ENCODE measurements at regions not wholly inside any gene's neighbourhood (a gene's known extent, or its start where the extent isn't known, plus 50 kb on each side); places are given as distances from the start of the nearest gene placed in this dataset.

DNA sequence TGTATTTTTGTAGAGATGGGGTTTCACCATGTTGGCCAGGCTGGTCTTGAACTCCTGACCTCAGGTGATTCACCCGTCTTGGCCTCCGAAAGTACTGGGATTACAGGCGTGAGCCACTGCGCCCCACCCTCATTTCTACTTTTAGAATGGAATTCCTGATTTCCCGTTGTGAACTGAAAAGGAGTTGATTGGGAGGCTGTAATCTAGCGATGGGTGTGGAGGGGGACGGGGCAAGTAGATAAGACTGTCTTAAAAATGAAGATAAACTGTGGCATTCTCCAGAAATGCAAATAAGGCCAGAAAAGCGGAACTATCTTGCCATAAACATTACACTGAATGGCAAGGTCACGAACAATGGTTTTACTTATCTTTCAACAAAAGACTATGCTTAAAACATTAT, 135.4 kb downstream of the TRIB2 start:
- no peaks in the 10 kb centered on the region for H4K20me1 ChIP-seq (ENCODE audit: insufficient read depth, low read length)
- POLR2A ChIA-PET: interaction anchor here (0.7 kb wide), 1 partner anchor 640 kb away, joined by 3 read pairs; no protein-coding TSS in a partner anchor
- CTCF ChIA-PET (ENCODE audit: unreplicated experiment): no interaction called here
- no peak overlapping the region for H3K27ac ChIP-seq (ENCODE audit: low read depth, low read length, poor library complexity, severe bottlenecking)
- H3K4me1 ChIP-seq (ENCODE audit: insufficient read depth, low read length, poor library complexity, severe bottlenecking): no peaks in the 10 kb centered on the region
- H2AFZ ChIP-seq (ENCODE audit: low read length): no peak overlapping the region
- no peaks in the 10 kb centered on the region for H3K79me2 ChIP-seq (ENCODE audit: insufficient read depth, low read depth, low read length)
- H3K36me3 ChIP-seq (ENCODE audit: insufficient read depth, low read length): no peaks in the 10 kb centered on the region
- no peaks in the 10 kb centered on the region for H3K9me3 ChIP-seq (ENCODE audit: low read length)
- no peak for DNase-seq (ENCODE audit: low spot score)
- H3K4me3 ChIP-seq (ENCODE audit: low read depth, low read length, poor library complexity, severe bottlenecking): no peak overlapping the region
- no TSS peak for BruUV-seq (replicated peaks)
- no peaks in the 10 kb centered on the region for H3K9me2 ChIP-seq (ENCODE audit: insufficient read depth, low read length)
- intact Hi-C loops (cut with micrococcal nuclease; ENCODE audit: unreplicated experiment): no loop called here
- no peak for TF ChIP-seq EZH2phosphoT487 (IDR thresholded peaks at IDR 0.05; ENCODE audit: borderline replicate concordance, low read depth, low read length)
- TF ChIP-seq, protein P1, sequence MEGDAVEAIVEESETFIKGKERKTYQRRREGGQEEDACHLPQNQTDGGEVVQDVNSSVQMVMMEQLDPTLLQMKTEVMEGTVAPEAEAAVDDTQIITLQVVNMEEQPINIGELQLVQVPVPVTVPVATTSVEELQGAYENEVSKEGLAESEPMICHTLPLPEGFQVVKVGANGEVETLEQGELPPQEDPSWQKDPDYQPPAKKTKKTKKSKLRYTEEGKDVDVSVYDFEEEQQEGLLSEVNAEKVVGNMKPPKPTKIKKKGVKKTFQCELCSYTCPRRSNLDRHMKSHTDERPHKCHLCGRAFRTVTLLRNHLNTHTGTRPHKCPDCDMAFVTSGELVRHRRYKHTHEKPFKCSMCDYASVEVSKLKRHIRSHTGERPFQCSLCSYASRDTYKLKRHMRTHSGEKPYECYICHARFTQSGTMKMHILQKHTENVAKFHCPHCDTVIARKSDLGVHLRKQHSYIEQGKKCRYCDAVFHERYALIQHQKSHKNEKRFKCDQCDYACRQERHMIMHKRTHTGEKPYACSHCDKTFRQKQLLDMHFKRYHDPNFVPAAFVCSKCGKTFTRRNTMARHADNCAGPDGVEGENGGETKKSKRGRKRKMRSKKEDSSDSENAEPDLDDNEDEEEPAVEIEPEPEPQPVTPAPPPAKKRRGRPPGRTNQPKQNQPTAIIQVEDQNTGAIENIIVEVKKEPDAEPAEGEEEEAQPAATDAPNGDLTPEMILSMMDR (conservative IDR thresholded peaks at IDR 0.05; ENCODE audit: low read length): no peak
- H3K4me2 ChIP-seq (ENCODE audit: low read length): no peak overlapping the region

- H3K27ac ChIP-seq (ENCODE audit: low read depth, low read length, poor library complexity, severe bottlenecking): no peak overlapping the region
- no peaks in the 10 kb centered on the region for H3K9me2 ChIP-seq (ENCODE audit: insufficient read depth, low read length)
- no peaks in the 10 kb centered on the region for H3K4me1 ChIP-seq (ENCODE audit: insufficient read depth, low read length, poor library complexity, severe bottlenecking)
- POLR2A ChIA-PET: no interaction called here
- H2AFZ ChIP-seq (ENCODE audit: low read length): no peak overlapping the region
- H3K79me2 ChIP-seq (ENCODE audit: insufficient read depth, low read depth, low read length): no peaks in the 10 kb centered on the region
- CTCF ChIA-PET (ENCODE audit: unreplicated experiment): no interaction called here
- no peak overlapping the region for H3K4me3 ChIP-seq (ENCODE audit: low read depth, low read length, poor library complexity, severe bottlenecking)
- no peak for TF ChIP-seq EZH2phosphoT487 (IDR thresholded peaks at IDR 0.05; ENCODE audit: borderline replicate concordance, low read depth, low read length)
- TF ChIP-seq, protein P1 (conservative IDR thresholded peaks at IDR 0.05; ENCODE audit: low read length): no peak
- H3K4me2 ChIP-seq (ENCODE audit: low read length): no peak overlapping the region
- intact Hi-C loops (cut with micrococcal nuclease; ENCODE audit: unreplicated experiment): no loop called here
- BruUV-seq (replicated peaks): no TSS peak
- no peaks in the 10 kb centered on the region for H3K9me3 ChIP-seq (ENCODE audit: low read length)
- no peak for DNase-seq (ENCODE audit: low spot score)
- no peaks in the 10 kb centered on the region for H4K20me1 ChIP-seq (ENCODE audit: insufficient read depth, low read length)
- H3K36me3 ChIP-seq (ENCODE audit: insufficient read depth, low read length): no peaks in the 10 kb centered on the region
Observed at GRCh38 chr2:12854001-12854530, 137.3 kb downstream of the TRIB2 start.

GRCh38 chr2:12855508-12855907, 138.8 kb downstream of the TRIB2 start:
- ChIA-PET POLR2A (interaction anchor here (0.7 kb wide), 1 partner anchor 1222 kb away, joined by 3 read pairs; no protein-coding TSS in a partner anchor), CTCF (ENCODE audit: unreplicated experiment) (no interaction called here)
- Histone ChIP-seq H3K27ac (ENCODE audit: low read depth, low read length, poor library complexity, severe bottlenecking) (no peak overlapping the region), H3K9me3 (ENCODE audit: low read length) (no peaks in the 10 kb centered on the region), H3K79me2 (ENCODE audit: insufficient read depth, low read depth, low read length) (no peaks in the 10 kb centered on the region), H3K9me2 (ENCODE audit: insufficient read depth, low read length) (no peaks in the 10 kb centered on the region), H3K36me3 (ENCODE audit: insufficient read depth, low read length) (no peaks in the 10 kb centered on the region), H3K4me3 (ENCODE audit: low read depth, low read length, poor library complexity, severe bottlenecking) (no peak overlapping the region), H3K4me2 (ENCODE audit: low read length) (no peak overlapping the region), H3K4me1 (ENCODE audit: insufficient read depth, low read length, poor library complexity, severe bottlenecking) (no peaks in the 10 kb centered on the region), H2AFZ (ENCODE audit: low read length) (no peak overlapping the region), H4K20me1 (ENCODE audit: insufficient read depth, low read length) (no peaks in the 10 kb centered on the region)
- no peak for DNase-seq (ENCODE audit: low spot score)
- no peak for TF ChIP-seq EZH2phosphoT487 (IDR thresholded peaks at IDR 0.05; ENCODE audit: borderline replicate concordance, low read depth, low read length)
- TF ChIP-seq, protein P1 (conservative IDR thresholded peaks at IDR 0.05; ENCODE audit: low read length): no peak
- intact Hi-C loops (cut with micrococcal nuclease; ENCODE audit: unreplicated experiment): no loop called here
- no TSS peak for BruUV-seq (replicated peaks)
